ENCODE measurements at regions not wholly inside any gene's neighbourhood (a gene's known extent, or its start where the extent isn't known, plus 50 kb on each side); places are given as distances from the start of the nearest gene placed in this dataset.
"Not testable (repeated sequence)": the region's sequence is repeated elsewhere in the genome, so short reads cannot be mapped to it uniquely, and the experiment has no call there.

DNA sequence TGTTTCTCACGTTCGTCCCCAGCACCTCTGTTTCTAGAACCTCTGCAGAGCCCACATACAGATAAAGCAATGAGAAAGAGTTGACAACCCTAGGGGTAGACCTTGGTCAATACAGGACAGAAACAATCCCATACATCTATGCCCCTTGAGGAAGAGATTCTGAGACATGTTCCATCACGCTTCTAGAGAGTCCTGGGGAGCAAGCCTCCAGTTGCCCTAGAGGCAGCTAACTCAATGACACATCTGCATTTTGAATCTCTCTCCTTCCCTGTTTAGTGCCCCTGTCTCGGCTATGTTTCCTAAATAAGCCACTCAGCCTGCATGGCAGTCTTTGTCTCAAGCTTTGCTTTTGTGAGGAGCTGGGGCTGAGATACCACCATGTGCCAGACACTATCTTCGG is 435.3 kb downstream of the CD83 start:
- DNase-seq (ENCODE audit: low read depth in 2 of 2): no peak

- DNase-seq (ENCODE audit: low read depth in 2 of 2): no peak
Measured at GRCh38 chr6:14553515-14553914, 435.9 kb downstream of the CD83 start.

DNA sequence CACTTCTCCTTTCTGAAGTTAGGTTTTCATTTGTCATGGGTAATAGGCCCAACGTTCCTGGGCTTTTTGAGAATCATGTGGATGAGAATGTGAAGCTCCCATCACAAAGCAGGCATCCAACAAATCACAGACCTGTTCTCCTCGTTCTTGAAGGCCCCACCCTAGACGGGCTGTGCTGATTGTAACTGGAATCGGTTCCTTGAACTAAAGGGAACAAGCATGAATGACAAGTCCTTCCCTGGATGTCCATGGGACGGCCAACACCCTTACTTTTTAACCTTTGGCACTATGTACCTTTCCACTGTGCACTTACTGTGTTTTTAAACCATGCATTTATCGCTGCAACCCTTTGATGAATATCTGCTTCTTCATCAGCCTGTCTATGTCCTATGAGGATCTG is 438.2 kb downstream of the CD83 start:
- DNase-seq (ENCODE audit: low read depth in 2 of 2): no peak

- no peak for DNase-seq (ENCODE audit: low read depth in 2 of 2)
Measured at GRCh38 chr6:14559746-14560536, 442.4 kb downstream of the CD83 start.

GRCh38 chr6:14561563-14561962 is 444.0 kb downstream of the CD83 start:
- not testable (repeated sequence) for DNase-seq (ENCODE audit: low read depth in 2 of 2)

- DNase-seq (ENCODE audit: low read depth in 2 of 2): no peak
Measured at GRCh38 chr6:14567842-14568241, 450.3 kb downstream of the CD83 start.

DNA sequence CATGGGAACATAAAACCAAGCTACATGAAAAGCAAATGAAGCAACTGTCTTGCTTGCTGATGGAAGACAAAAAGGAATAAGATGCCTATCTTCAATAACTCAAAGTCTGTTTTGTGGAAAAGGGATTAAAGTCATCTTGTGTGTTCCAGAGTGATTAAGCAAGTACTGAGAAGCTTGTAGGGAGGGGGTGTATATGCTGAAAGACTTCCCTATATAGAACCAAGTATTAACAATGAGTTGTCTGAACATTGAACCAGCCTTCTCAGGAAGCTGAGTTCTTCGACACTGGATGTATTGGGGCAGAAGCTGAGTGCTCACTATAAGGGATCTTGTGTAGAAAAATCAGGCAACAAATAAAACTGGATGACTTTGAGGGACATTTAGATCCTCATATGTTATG is 451.8 kb downstream of the CD83 start:
- no peak for DNase-seq (ENCODE audit: low read depth in 2 of 2)

GRCh38 chr6:14569874-14570273 is 452.3 kb downstream of the CD83 start:
- DNase-seq (ENCODE audit: low read depth in 2 of 2): not testable (repeated sequence)

DNA sequence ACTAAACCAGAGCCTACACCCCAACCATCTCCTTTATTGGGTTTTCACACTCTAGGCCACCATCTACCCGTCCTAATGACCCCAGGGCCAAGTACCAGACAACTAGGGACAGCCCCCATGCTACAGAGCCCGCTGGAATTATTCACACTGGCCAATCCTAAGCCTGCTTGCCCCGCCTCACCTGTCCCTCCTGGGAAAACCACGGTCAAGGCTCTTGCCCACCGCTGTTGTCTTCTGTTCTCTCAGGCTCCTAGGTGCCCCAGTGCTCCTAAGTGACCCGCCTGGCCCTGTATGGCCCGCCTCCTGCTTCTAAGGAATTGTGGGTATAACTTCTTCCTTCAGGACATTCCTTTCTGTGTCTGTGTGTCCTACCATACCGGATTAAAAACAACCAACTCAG is 453.4 kb downstream of the CD83 start:
- no peak for DNase-seq (ENCODE audit: low read depth in 2 of 2)

- DNase-seq (ENCODE audit: low read depth in 2 of 2): no peak
Measured at GRCh38 chr6:14571746-14572145, 454.2 kb downstream of the CD83 start.

DNA sequence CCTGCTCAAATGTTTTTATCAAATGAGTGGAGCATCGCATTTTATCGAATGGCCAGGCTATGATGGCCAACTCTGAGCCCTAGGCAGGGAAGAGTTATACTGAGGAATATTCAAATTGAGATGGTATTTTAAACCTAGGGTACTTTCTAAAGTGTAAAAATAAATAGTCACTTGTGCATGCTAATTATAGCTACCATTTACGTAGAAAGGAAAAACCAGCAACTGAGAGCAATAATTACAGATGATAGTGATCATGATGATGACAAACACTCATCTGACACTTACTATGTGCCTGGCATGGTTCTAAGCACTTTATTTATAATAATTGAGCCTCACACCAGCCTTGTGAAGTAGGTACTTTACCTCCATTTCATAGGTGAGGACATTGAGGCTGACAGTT is 455.7 kb downstream of the CD83 start:
- no peak for DNase-seq (ENCODE audit: low read depth in 2 of 2)

DNA sequence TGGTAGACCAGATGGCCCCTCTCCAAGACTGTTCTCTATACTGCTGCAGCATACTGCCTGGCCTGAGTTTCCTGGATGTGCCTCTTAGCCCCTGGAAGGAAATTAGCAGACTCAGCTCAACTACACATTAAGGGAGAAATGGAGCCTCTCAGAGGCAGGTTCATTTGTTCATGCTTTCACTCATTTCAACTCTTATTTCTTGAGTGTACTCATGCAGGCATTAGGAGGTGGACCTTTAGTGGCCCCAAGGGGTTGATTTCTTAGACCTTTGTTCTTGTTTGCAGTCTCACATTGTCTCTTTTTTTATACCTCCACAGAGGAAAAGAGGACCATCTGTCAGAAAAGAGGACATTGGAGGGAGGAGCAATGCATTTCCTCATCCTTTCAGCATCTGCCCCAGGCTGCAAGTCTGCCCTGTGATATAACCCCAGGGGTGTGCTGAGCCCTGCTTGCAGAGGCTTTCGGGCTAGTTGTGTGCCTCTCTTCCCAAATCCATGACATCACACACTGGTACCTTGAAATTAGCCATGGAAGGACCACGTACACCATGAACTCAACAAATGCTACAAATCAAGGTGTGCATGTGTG is 456.2 kb downstream of the CD83 start:
- no peak for DNase-seq (ENCODE audit: low read depth in 2 of 2)

DNA sequence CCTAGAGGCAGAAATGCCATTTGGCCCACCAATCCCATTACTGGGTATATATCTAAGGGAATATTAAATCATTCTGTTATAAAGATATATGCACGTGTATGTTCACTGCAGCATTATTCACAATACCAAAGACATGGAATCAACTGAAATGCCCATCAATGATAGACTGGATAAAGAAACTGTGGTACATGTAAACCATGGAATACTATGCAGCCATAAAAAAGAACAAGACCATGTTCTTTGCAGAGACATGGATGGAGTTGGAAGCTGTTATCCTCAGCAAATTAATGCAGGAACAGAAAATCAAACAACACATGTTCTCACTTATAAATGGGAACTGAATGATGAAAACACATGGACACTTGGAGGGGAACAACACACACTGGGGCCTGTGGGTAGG is 458.4 kb downstream of the CD83 start:
- DNase-seq (ENCODE audit: low read depth in 2 of 2): no peak

DNA sequence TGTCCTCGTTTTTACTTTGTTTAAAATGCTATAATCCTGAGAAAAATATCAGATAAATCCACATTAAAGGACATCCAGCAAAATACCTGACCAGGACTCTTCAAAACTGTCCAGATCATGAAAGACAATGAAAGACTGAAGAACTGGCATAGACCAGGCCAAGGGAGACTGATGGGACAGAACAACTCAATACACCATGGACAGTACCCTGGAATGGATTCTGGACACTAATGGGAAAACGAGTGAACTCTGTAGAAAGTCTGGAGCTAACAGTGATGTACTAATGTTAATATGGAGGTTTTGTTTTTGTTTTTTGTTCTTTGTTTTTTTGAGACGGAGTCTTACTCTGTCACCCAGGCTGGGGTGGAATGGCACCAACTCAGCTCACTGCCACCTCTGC is 461.4 kb downstream of the CD83 start:
- DNase-seq (ENCODE audit: low read depth in 2 of 2): no peak

GRCh38 chr6:14582749-14583148 is 465.2 kb downstream of the CD83 start:
- no peak for DNase-seq (ENCODE audit: low read depth in 2 of 2)

DNA sequence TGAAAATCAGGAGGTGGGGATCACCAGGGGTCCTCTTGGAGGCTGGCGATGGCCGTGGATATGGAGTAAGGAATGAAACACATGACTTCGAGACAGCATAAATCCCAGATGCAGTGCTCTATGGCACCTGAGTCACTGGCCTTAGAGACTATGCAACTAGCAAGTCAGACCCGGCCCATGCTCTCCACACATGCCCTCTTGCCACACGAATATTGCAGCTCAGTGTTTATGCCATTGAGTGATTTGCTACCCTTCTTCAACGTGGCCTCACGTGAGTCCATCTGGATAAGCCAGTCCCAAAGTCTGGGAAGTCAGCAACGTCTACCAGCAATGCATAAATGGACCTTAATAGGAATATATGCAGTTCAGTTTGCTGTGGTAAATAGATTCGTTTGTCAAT is 466.3 kb downstream of the CD83 start:
- no peak for DNase-seq (ENCODE audit: low read depth in 2 of 2)

DNA sequence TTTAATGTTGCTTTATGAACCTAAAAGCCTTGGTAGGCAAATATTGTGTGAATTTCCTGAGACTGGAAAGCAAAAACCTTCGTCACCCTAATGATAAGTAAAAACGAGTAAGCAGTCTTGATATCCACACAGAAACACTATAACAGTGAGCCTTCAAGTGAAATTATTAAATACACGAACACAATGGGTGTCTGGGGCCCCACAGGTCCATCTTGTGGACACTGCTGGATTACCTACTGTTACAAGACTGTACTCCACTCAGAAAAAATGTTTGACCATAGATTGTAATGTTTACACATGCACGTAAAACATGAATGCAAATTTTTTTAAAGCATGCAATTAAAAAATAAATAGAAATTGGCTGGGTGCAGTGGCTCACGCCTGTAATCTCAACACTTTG is 466.9 kb downstream of the CD83 start:
- no peak for DNase-seq (ENCODE audit: low read depth in 2 of 2)

GRCh38 chr6:14585689-14586088 is 468.1 kb downstream of the CD83 start:
- no peak for DNase-seq (ENCODE audit: low read depth in 2 of 2)

DNA sequence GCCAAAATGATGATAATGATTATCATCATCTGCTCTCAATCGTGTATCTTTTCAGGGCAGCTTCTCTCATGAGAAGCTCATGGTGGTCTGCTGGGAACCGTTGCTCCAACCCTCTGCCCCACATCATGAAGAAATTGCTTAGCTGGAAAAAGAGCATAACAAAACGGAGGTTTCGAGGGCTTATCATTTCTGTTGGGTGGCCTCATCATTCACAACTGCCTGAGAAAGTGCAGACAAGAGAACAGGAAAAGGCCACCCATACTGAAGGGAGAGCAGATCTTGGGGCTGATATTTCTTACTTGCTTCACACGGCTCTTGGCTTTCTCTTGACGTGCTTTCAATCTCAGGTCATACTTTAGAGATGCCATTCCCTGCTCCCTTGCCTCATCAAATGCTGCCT is 471.6 kb downstream of the CD83 start:
- no peak for DNase-seq (ENCODE audit: low read depth in 2 of 2)

DNA sequence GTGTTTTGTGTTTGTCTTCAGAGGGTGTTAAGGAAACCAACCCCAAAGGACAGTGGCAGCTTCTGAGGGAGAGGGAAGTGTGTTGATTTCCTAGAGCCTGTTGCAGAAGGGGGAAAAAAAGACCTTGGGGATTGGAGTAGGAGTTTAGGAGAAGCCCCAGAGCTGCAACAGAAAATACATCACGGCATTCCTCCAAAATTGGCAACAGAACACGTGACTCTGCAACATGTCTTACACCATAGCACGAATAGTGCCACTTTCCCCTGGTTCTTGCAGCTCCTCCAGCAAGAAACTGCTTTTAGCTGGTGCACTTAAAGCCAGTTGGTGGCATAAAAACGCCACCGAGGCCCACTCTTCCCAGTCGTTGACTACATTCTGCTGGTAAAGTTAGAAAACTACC is 473.0 kb downstream of the CD83 start:
- DNase-seq (ENCODE audit: low read depth in 2 of 2): no peak

DNA sequence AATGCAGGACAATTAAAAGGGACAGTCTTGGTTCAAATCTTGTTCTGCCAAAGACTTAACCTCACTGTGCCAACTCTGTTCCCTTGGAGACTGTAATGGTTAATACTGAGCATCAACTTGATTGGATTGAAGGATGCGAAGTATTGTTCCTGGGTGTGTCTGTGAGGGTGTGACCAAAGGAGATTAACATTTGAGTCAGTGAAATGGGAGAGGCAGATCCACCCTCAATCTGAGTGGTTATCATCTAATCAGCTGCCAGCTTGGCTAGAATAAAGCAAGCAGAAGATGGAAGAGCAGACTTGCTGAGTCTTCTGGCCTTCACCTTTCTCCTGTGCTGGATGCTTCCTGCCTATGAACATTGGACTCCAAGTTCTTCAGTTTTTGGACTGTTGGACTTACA is 474.4 kb downstream of the CD83 start:
- no peak for DNase-seq (ENCODE audit: low read depth in 2 of 2)

DNA sequence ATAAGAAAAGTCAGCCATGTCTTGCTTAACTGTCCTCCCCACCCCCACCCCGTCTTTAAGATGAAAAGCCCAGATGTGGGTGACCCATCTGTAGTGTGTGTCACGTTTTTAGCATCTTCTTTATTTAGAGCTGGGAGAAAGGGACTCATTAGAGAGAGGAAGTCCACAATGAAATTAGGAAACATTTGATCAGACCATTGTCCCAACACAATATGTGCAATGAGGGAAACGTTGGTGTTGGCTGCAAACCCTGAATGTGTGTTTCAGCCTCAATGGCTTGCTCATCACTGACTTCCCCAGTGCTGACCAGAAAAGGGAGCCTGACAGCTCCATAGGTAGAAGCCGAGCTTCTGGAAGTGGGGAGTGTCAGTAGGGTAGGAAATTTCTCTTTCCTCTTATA is 475.7 kb downstream of the CD83 start:
- no peak for DNase-seq (ENCODE audit: low read depth in 2 of 2)

GRCh38 chr6:14595751-14596150 is 478.2 kb downstream of the CD83 start:
- DNase-seq (ENCODE audit: low read depth in 2 of 2): no peak

- no peak for DNase-seq (ENCODE audit: low read depth in 2 of 2)
Measured at GRCh38 chr6:14596410-14596809, 478.8 kb downstream of the CD83 start.

Measured in stimulated activated CD4-positive, alpha-beta T cell treated with anti-CD3 and anti-CD28 coated beads, Interleukin-1b, Interleukin-23, amount 100 ng/mL, for 1 hour (primary cell).